Liver (tissue), 7 donors: ENCODE measurements at regions not wholly inside any gene's neighbourhood (a gene's known extent, or its start where the extent isn't known, plus 50 kb on each side); places are given as distances from the start of the nearest gene placed in this dataset.

ENCODE experiments used
- DNase-seq: peaks from one replicate; pipeline ENCODE4 v3.0.0-alpha.2; 2017; ENCODE audit warnings: low spot score
- H3K27ac ChIP-seq, 2 donors: one replicate each; pipeline ENCODE4 v1.7.0; 2013; ENCODE audit warnings: inconsistent platforms in 2 of 2, low read length in 2 of 2, control low read depth in 1 of 2, low read depth in 1 of 2, mild to moderate bottlenecking in 1 of 2
- H3K27me3 ChIP-seq, 4 donors: one replicate each; pipeline versions ENCODE4 v1.6.1 to v1.7.0; 2013; ENCODE audit warnings: low read length in 3 of 4, inconsistent platforms in 1 of 4, mild to moderate bottlenecking in 1 of 4, moderate library complexity in 1 of 4; ENCODE audit not compliant: control insufficient read depth in 4 of 4, insufficient read depth in 4 of 4
- H3K36me3 ChIP-seq, 4 donors: one replicate each; pipeline versions ENCODE4 v1.6.1 to v1.7.0; 2013; ENCODE audit warnings: low read length in 3 of 4, mild to moderate bottlenecking in 3 of 4, low read depth in 1 of 4, moderate library complexity in 1 of 4; ENCODE audit not compliant: control insufficient read depth in 4 of 4, insufficient read depth in 3 of 4
- H3K4me1 ChIP-seq, 4 donors: one replicate each; pipeline versions ENCODE4 v1.6.1 to v1.7.0; 2013; ENCODE audit warnings: low read length in 3 of 4, mild to moderate bottlenecking in 3 of 4, moderate library complexity in 1 of 4; ENCODE audit not compliant: control insufficient read depth in 4 of 4, insufficient read depth in 4 of 4
- H3K4me3 ChIP-seq, 3 donors: one replicate each; pipeline versions ENCODE4 v1.6.1 to v1.7.0; 2013; ENCODE audit warnings: low read length in 3 of 3, control low read depth in 1 of 3, low read depth in 1 of 3, mild to moderate bottlenecking in 1 of 3
- H3K9ac ChIP-seq, 2 donors: one replicate each; pipeline ENCODE4 v1.7.0; 2013; ENCODE audit warnings: low read length in 2 of 2, mild to moderate bottlenecking in 2 of 2, moderate library complexity in 2 of 2, control low read depth in 1 of 2, low read depth in 1 of 2
- H3K9me3 ChIP-seq, 4 donors: one replicate each; pipeline versions ENCODE4 v1.6.1 to v1.7.0; 2013; ENCODE audit warnings: low read length in 3 of 4; ENCODE audit not compliant: control insufficient read depth in 4 of 4
- EGR1 ChIP-seq, 2 donors: IDR thresholded peaks; 2 replicates each; pipeline ENCODE4 v1.6.1; 2016 to 2018; ENCODE audit warnings: antibody characterized with exemption in 2 of 2, low read depth in 2 of 2
- FOXA1 ChIP-seq: IDR thresholded peaks from 2 replicates; pipeline ENCODE4 v1.6.1; 2016; ENCODE audit warnings: antibody characterized with exemption
- FOXA2 ChIP-seq: IDR thresholded peaks from 2 replicates; pipeline ENCODE4 v1.6.1; 2016; ENCODE audit warnings: antibody characterized with exemption
- GABPA ChIP-seq, 2 donors: IDR thresholded peaks in 1 of 2; conservative IDR thresholded peaks in 1 of 2; 2 replicates each; pipeline ENCODE4 v1.6.1; 2016; ENCODE audit warnings: antibody characterized with exemption in 2 of 2, mild to moderate bottlenecking in 1 of 2, moderate library complexity in 1 of 2
- HNF4A ChIP-seq, 2 donors: conservative IDR thresholded peaks; 2 replicates each; pipeline ENCODE4 v1.6.1; 2016; ENCODE audit warnings: antibody characterized with exemption in 2 of 2, mild to moderate bottlenecking in 2 of 2
- JUND ChIP-seq, 2 donors: IDR thresholded peaks; 2 replicates each; pipeline ENCODE4 v1.6.1; 2016; ENCODE audit warnings: antibody characterized with exemption in 2 of 2
- NR2F2 ChIP-seq: IDR thresholded peaks from 2 replicates; pipeline ENCODE4 v1.6.1; 2016; ENCODE audit warnings: antibody characterized with exemption
- RXRA ChIP-seq, 2 donors: IDR thresholded peaks; 2 replicates each; pipeline ENCODE4 v1.6.1; 2017 to 2018; ENCODE audit warnings: antibody characterized with exemption in 2 of 2, mild to moderate bottlenecking in 1 of 2
- SP1 ChIP-seq: IDR thresholded peaks from 2 replicates; pipeline ENCODE4 v1.6.1; 2018; ENCODE audit warnings: antibody characterized with exemption, mild to moderate bottlenecking
- TAF1 ChIP-seq: conservative IDR thresholded peaks from 2 replicates; pipeline ENCODE4 v1.6.1; 2016; ENCODE audit warnings: antibody characterized with exemption, mild to moderate bottlenecking
- YY1 ChIP-seq: IDR thresholded peaks from 2 replicates; pipeline ENCODE4 v1.6.1; 2016; ENCODE audit warnings: antibody characterized with exemption, mild to moderate bottlenecking
- WGBS: extraction: QIAGEN DNeasy Blood & Tissue Kit; methylation state at CpG from one replicate; pipeline ENCODE4 v1.1.7; 2013; 5-methylcytosine and 5-hydroxymethylcytosine counted together
- TF ChIP-seq, protein P1 (sequence below): IDR thresholded peaks from 2 replicates; pipeline ENCODE4 v1.6.1; 2016; ENCODE audit warnings: antibody characterized with exemption, mild to moderate bottlenecking
- TF ChIP-seq, protein P2 (sequence below): IDR thresholded peaks from 2 replicates; pipeline ENCODE4 v1.6.1; 2016; ENCODE audit warnings: antibody characterized with exemption
- TF ChIP-seq, protein P3 (sequence below): IDR thresholded peaks from 2 replicates; pipeline ENCODE4 v1.6.1; 2016; ENCODE audit warnings: antibody characterized with exemption
- TF ChIP-seq, protein P4 (sequence below): IDR thresholded peaks from 2 replicates; pipeline ENCODE4 v1.6.1; 2016; ENCODE audit warnings: antibody characterized with exemption
- donor health status: healthy.
- donor health status: healthy.
- donor health status: healthy.
- donor health status: healthy.

DNA sequence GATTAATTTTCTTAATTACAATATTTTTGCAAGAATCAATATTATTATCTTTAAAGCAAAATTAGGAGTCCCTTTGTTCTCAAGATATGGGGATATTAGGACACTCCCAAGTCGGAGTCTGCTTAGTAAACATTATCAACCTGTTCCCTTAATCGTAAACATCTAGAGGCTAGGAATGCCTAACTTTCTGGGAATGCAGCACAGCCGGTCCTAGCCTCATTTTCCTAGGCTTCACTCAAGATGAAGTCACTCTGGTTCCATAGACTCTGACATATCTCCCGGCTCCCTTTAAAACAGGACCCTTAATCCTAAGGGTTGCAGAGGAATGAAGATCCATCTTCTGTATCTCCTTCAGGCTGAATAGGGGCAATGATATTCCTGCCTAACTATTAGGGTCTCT, 367.6 kb downstream of the GPM6A start:
- Histone ChIP-seq H3K9ac (no peak overlapping the region), H3K27me3 (peaks cover 0 to 4% (median 1%) of the 10 kb centered on the region in 4 donors), H3K27ac (no peak overlapping the region), H3K4me1 (no peaks in the 10 kb centered on the region), H3K4me3 (no peak overlapping the region), H3K36me3 (no peaks in the 10 kb centered on the region), H3K9me3 (no peaks in the 10 kb centered on the region)
- TF ChIP-seq FOXA2 = no peak
- TF ChIP-seq, protein P1, sequence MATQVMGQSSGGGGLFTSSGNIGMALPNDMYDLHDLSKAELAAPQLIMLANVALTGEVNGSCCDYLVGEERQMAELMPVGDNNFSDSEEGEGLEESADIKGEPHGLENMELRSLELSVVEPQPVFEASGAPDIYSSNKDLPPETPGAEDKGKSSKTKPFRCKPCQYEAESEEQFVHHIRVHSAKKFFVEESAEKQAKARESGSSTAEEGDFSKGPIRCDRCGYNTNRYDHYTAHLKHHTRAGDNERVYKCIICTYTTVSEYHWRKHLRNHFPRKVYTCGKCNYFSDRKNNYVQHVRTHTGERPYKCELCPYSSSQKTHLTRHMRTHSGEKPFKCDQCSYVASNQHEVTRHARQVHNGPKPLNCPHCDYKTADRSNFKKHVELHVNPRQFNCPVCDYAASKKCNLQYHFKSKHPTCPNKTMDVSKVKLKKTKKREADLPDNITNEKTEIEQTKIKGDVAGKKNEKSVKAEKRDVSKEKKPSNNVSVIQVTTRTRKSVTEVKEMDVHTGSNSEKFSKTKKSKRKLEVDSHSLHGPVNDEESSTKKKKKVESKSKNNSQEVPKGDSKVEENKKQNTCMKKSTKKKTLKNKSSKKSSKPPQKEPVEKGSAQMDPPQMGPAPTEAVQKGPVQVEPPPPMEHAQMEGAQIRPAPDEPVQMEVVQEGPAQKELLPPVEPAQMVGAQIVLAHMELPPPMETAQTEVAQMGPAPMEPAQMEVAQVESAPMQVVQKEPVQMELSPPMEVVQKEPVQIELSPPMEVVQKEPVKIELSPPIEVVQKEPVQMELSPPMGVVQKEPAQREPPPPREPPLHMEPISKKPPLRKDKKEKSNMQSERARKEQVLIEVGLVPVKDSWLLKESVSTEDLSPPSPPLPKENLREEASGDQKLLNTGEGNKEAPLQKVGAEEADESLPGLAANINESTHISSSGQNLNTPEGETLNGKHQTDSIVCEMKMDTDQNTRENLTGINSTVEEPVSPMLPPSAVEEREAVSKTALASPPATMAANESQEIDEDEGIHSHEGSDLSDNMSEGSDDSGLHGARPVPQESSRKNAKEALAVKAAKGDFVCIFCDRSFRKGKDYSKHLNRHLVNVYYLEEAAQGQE = no peak
- no peak for TF ChIP-seq JUND (IDR thresholded peaks at IDR 0.05)
- no peak for TF ChIP-seq RXRA (IDR thresholded peaks at IDR 0.05)
- WGBS = 45% methylated on average over 4 of the region's 4 CpGs
- DNase-seq = no peak

DNA sequence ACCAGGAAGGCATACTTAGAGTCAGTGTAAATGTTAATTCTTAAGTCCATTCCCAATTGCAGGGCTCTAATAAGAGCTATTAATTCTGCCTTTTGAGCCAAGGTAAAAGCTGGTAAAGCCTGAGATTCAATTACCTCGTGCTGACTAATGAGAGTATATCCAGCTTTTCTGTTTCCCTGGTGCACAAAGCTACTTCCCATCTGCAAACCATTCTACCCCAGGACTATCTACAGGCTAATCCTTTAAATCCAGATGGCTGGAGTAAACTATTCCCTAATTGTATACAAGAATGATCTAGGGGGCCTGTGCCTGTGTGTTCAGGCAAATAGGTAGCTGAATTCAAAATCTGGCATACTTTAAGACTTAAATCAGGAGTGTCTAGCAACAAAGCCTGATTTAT, 365.0 kb downstream of the GPM6A start:
- no peak for DNase-seq
- WGBS = 42% methylated on average over 1 of the region's 1 CpG
- H3K4me3 ChIP-seq = no peak overlapping the region
- H3K27me3 ChIP-seq = peaks cover 0 to 2% (median 0%) of the 10 kb centered on the region in 4 donors
- TF ChIP-seq FOXA1 = no peak
- TF ChIP-seq FOXA2 = no peak
- no peak for TF ChIP-seq JUND (IDR thresholded peaks at IDR 0.05)
- TF ChIP-seq, protein P2, sequence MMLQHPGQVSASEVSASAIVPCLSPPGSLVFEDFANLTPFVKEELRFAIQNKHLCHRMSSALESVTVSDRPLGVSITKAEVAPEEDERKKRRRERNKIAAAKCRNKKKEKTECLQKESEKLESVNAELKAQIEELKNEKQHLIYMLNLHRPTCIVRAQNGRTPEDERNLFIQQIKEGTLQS = no peak
- TF ChIP-seq SP1 = no peak
- TF ChIP-seq RXRA (IDR thresholded peaks at IDR 0.05) = no peak
- TF ChIP-seq, protein P3, sequence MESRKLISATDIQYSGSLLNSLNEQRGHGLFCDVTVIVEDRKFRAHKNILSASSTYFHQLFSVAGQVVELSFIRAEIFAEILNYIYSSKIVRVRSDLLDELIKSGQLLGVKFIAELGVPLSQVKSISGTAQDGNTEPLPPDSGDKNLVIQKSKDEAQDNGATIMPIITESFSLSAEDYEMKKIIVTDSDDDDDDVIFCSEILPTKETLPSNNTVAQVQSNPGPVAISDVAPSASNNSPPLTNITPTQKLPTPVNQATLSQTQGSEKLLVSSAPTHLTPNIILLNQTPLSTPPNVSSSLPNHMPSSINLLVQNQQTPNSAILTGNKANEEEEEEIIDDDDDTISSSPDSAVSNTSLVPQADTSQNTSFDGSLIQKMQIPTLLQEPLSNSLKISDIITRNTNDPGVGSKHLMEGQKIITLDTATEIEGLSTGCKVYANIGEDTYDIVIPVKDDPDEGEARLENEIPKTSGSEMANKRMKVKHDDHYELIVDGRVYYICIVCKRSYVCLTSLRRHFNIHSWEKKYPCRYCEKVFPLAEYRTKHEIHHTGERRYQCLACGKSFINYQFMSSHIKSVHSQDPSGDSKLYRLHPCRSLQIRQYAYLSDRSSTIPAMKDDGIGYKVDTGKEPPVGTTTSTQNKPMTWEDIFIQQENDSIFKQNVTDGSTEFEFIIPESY = no peak
- no peak for TF ChIP-seq YY1
- H3K4me1 ChIP-seq = no peaks in the 10 kb centered on the region
- no peak overlapping the region for H3K27ac ChIP-seq
- no peak overlapping the region for H3K9ac ChIP-seq
- H3K9me3 ChIP-seq = no peaks in the 10 kb centered on the region
- H3K36me3 ChIP-seq = no peaks in the 10 kb centered on the region

DNA sequence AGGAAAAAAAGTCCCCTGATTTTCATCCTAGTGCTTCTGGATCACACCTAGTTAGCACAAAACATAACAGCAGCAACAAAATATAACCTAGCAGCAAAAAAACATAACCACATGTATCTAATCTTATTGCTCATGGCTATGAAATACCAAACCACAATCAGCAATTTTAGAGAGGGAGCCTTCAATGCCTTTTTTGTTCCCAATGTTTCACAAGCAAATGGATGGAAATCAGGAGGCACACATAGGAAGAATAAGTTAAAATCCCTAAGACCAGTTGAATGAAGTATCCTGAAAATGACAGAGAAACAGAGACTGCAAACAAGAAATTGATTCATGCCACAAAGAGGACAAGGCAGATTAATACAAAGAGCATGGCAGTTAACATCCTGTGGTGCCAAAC, 361.6 kb downstream of the GPM6A start:
- Histone ChIP-seq H3K36me3 (no peaks in the 10 kb centered on the region), H3K27ac (no peak overlapping the region), H3K4me1 (no peaks in the 10 kb centered on the region), H3K9ac (no peak overlapping the region), H3K27me3 (no peaks in the 10 kb centered on the region), H3K4me3 (no peak overlapping the region), H3K9me3 (peaks cover 0 to 2% (median 0%) of the 10 kb centered on the region in 4 donors)
- no peak for TF ChIP-seq JUND (IDR thresholded peaks at IDR 0.05)
- no peak for TF ChIP-seq TAF1
- TF ChIP-seq HNF4A (conservative IDR thresholded peaks at IDR 0.05) = no peak
- TF ChIP-seq, protein P3 = no peak
- no peak for TF ChIP-seq NR2F2
- TF ChIP-seq, protein P4, sequence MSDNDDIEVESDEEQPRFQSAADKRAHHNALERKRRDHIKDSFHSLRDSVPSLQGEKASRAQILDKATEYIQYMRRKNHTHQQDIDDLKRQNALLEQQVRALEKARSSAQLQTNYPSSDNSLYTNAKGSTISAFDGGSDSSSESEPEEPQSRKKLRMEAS = no peak
- no peak for TF ChIP-seq SP1
- TF ChIP-seq, protein P1 = no peak
- TF ChIP-seq FOXA2 = no peak
- TF ChIP-seq RXRA (IDR thresholded peaks at IDR 0.05) = no peak
- TF ChIP-seq EGR1 (IDR thresholded peaks at IDR 0.05; ENCODE audit: low read depth in 2 of 2) = no peak
- no peak for TF ChIP-seq GABPA (IDR thresholded peaks at IDR 0.05 in 1 of 2, conservative IDR thresholded peaks at IDR 0.05 in 1 of 2)
- no peak for DNase-seq
